ENCODE measurements at regions not wholly inside any gene's neighbourhood (a gene's known extent, or its start where the extent isn't known, plus 50 kb on each side); places are given as distances from the start of the nearest gene placed in this dataset.

DNA sequence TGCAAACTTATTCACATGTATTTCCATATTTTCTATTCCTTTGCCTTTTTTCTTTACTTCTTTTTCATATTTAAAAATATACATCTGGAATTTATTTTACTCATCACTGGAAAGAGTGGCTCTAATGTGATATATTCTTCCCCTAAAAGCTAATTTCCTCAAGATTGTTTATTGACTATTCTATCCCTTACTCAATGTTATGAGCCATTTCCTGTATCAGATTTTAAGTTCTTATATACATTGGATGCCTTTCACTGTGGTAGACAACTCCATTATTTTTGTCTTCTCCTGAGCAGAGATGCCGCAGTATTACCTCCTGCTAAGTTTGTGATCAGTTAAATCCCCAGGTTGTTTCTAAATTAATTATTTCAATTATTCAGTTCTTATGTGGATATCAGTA lies 418.4 kb upstream of the JAG1 start:
- DNase-seq (ENCODE audit: low spot score) (no peak), ATAC-seq (no peak)
- Histone ChIP-seq H2AFZ (no peak overlapping the region), H3F3A (replicated peaks; ENCODE audit: low read depth) (no peaks in the 10 kb centered on the region), H3K4me2 (no peak overlapping the region), H3K4me1 (ENCODE audit: insufficient read depth) (no peaks in the 10 kb centered on the region), H3K27ac (ENCODE audit: low read depth) (no peak overlapping the region), H4K20me1 (replicated peaks; ENCODE audit: insufficient read depth) (no peaks in the 10 kb centered on the region), H3K4me3 (no peak overlapping the region), H3K9me2 (ENCODE audit: insufficient read depth) (no peaks in the 10 kb centered on the region), H3K36me3 (ENCODE audit: insufficient read depth) (no peaks in the 10 kb centered on the region), H3K27me3 (ENCODE audit: insufficient read depth) (no peaks in the 10 kb centered on the region), H3K79me2 (replicated peaks; ENCODE audit: insufficient read depth) (no peaks in the 10 kb centered on the region)
- no peak for TF ChIP-seq NANOG (IDR thresholded peaks at IDR 0.05; ENCODE audit: borderline replicate concordance)
- TF ChIP-seq EZH2 (IDR thresholded peaks at IDR 0.05; ENCODE audit: low read depth, unreplicated experiment) = no peak
- TF ChIP-seq, protein P1, sequence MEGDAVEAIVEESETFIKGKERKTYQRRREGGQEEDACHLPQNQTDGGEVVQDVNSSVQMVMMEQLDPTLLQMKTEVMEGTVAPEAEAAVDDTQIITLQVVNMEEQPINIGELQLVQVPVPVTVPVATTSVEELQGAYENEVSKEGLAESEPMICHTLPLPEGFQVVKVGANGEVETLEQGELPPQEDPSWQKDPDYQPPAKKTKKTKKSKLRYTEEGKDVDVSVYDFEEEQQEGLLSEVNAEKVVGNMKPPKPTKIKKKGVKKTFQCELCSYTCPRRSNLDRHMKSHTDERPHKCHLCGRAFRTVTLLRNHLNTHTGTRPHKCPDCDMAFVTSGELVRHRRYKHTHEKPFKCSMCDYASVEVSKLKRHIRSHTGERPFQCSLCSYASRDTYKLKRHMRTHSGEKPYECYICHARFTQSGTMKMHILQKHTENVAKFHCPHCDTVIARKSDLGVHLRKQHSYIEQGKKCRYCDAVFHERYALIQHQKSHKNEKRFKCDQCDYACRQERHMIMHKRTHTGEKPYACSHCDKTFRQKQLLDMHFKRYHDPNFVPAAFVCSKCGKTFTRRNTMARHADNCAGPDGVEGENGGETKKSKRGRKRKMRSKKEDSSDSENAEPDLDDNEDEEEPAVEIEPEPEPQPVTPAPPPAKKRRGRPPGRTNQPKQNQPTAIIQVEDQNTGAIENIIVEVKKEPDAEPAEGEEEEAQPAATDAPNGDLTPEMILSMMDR (conservative IDR thresholded peaks at IDR 0.05; ENCODE audit: low read depth in 2 of 2) = no peak
- TF ChIP-seq ZNF331 (CRISPR knock-in tag; IDR thresholded peaks at IDR 0.05; ENCODE audit: low read depth) = no peak
- TF ChIP-seq EZH2phosphoT487 (IDR thresholded peaks at IDR 0.05; ENCODE audit: unreplicated experiment) = no peak
- TF ChIP-seq POLR2AphosphoS5 (IDR thresholded peaks at IDR 0.05; ENCODE audit: low read depth) = no peak
- TF ChIP-seq CREB1 (CRISPR knock-in tag; IDR thresholded peaks at IDR 0.05; ENCODE audit: low read depth) = no peak
- TF ChIP-seq STAT1 (IDR thresholded peaks at IDR 0.05; ENCODE audit: unreplicated experiment) = no peak
- H3K4me1 Mint-ChIP-seq = peaks cover 6% of the 10 kb centered on the region
- H3K27ac Mint-ChIP-seq = no peak overlapping the region
- no peaks in the 10 kb centered on the region for H3K27me3 Mint-ChIP-seq (ENCODE audit: insufficient read depth, low read depth, poor library complexity)
- H3K9me3 Mint-ChIP-seq = no peaks in the 10 kb centered on the region
- 0 out of 3 replicates have a peak, but pooled peaks cover 2% of the 10 kb centered on the region for H3K36me3 Mint-ChIP-seq (ENCODE audit: low read depth)
- no peak overlapping the region for H3K4me3 Mint-ChIP-seq

DNA sequence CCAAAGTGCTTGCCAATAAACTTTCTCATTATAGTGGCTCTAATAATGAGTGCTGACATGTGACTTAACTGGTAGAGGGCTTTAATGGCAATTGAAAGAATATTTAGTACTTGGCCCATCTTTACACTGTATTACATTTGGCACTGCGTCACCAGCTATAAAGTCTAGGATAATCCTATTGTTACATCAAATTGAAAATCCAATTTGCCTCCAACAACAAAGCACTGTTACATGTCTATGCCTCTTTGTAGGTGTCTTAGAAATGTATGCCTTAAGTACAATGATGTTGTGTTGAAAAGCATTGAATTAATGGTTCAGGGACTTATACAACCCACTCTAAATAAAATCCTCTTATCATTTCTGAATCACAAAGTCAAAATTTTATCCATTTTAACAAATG lies 420.4 kb upstream of the JAG1 start:
- TF ChIP-seq STAT1 (IDR thresholded peaks at IDR 0.05; ENCODE audit: unreplicated experiment) = no peak
- no peak for TF ChIP-seq NANOG (IDR thresholded peaks at IDR 0.05; ENCODE audit: borderline replicate concordance)
- no peak for TF ChIP-seq JUNB (IDR thresholded peaks at IDR 0.05; ENCODE audit: unreplicated experiment)
- TF ChIP-seq EZH2phosphoT487 (IDR thresholded peaks at IDR 0.05; ENCODE audit: unreplicated experiment) = no peak
- TF ChIP-seq, protein P1 (conservative IDR thresholded peaks at IDR 0.05; ENCODE audit: low read depth in 2 of 2) = no peak
- no peak for TF ChIP-seq ZNF114 (CRISPR knock-in tag; IDR thresholded peaks at IDR 0.05)
- no peak for TF ChIP-seq ZNF331 (CRISPR knock-in tag; IDR thresholded peaks at IDR 0.05; ENCODE audit: low read depth)
- TF ChIP-seq POLR2AphosphoS5 (IDR thresholded peaks at IDR 0.05; ENCODE audit: low read depth) = no peak
- TF ChIP-seq, protein P2, sequence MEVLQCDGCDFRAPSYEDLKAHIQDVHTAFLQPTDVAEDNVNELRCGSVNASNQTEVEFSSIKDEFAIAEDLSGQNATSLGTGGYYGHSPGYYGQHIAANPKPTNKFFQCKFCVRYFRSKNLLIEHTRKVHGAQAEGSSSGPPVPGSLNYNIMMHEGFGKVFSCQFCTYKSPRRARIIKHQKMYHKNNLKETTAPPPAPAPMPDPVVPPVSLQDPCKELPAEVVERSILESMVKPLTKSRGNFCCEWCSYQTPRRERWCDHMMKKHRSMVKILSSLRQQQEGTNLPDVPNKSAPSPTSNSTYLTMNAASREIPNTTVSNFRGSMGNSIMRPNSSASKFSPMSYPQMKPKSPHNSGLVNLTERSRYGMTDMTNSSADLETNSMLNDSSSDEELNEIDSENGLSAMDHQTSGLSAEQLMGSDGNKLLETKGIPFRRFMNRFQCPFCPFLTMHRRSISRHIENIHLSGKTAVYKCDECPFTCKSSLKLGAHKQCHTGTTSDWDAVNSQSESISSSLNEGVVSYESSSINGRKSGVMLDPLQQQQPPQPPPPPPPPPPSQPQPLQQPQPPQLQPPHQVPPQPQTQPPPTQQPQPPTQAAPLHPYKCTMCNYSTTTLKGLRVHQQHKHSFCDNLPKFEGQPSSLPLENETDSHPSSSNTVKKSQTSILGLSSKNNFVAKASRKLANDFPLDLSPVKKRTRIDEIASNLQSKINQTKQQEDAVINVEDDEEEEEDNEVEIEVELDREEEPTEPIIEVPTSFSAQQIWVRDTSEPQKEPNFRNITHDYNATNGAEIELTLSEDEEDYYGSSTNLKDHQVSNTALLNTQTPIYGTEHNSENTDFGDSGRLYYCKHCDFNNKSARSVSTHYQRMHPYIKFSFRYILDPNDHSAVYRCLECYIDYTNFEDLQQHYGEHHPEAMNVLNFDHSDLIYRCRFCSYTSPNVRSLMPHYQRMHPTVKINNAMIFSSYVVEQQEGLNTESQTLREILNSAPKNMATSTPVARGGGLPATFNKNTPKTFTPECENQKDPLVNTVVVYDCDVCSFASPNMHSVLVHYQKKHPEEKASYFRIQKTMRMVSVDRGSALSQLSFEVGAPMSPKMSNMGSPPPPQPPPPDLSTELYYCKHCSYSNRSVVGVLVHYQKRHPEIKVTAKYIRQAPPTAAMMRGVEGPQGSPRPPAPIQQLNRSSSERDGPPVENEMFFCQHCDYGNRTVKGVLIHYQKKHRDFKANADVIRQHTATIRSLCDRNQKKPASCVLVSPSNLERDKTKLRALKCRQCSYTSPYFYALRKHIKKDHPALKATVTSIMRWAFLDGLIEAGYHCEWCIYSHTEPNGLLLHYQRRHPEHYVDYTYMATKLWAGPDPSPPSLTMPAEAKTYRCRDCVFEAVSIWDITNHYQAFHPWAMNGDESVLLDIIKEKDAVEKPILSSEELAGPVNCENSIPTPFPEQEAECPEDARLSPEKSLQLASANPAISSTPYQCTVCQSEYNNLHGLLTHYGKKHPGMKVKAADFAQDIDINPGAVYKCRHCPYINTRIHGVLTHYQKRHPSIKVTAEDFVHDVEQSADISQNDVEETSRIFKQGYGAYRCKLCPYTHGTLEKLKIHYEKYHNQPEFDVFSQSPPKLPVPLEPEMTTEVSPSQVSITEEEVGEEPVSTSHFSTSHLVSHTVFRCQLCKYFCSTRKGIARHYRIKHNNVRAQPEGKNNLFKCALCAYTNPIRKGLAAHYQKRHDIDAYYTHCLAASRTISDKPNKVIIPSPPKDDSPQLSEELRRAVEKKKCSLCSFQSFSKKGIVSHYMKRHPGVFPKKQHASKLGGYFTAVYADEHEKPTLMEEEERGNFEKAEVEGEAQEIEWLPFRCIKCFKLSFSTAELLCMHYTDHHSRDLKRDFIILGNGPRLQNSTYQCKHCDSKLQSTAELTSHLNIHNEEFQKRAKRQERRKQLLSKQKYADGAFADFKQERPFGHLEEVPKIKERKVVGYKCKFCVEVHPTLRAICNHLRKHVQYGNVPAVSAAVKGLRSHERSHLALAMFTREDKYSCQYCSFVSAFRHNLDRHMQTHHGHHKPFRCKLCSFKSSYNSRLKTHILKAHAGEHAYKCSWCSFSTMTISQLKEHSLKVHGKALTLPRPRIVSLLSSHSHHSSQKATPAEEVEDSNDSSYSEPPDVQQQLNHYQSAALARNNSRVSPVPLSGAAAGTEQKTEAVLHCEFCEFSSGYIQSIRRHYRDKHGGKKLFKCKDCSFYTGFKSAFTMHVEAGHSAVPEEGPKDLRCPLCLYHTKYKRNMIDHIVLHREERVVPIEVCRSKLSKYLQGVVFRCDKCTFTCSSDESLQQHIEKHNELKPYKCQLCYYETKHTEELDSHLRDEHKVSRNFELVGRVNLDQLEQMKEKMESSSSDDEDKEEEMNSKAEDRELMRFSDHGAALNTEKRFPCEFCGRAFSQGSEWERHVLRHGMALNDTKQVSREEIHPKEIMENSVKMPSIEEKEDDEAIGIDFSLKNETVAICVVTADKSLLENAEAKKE (CRISPR knock-in tag; IDR thresholded peaks at IDR 0.05) = no peak

More for the DNA sequence above, 420.4 kb upstream of the JAG1 start:
- no peak for ATAC-seq
- Histone ChIP-seq H3K4me2 (no peak overlapping the region), H3K9me2 (ENCODE audit: insufficient read depth) (no peaks in the 10 kb centered on the region), H4K20me1 (replicated peaks; ENCODE audit: insufficient read depth) (no peaks in the 10 kb centered on the region), H3K36me3 (ENCODE audit: insufficient read depth) (no peaks in the 10 kb centered on the region), H3K27ac (ENCODE audit: low read depth) (no peak overlapping the region), H2AFZ (no peak overlapping the region), H3K79me2 (replicated peaks; ENCODE audit: insufficient read depth) (no peaks in the 10 kb centered on the region), H3K4me1 (ENCODE audit: insufficient read depth) (no peaks in the 10 kb centered on the region), H3K27me3 (ENCODE audit: insufficient read depth) (no peaks in the 10 kb centered on the region), H3K4me3 (no peak overlapping the region), H3F3A (replicated peaks; ENCODE audit: low read depth) (no peaks in the 10 kb centered on the region)
- H3K36me3 Mint-ChIP-seq (ENCODE audit: low read depth) = no peaks in the 10 kb centered on the region
- peaks cover 6% of the 10 kb centered on the region for H3K4me1 Mint-ChIP-seq
- DNase-seq (ENCODE audit: low spot score) = no peak
- no peak overlapping the region for H3K4me3 Mint-ChIP-seq
- H3K27me3 Mint-ChIP-seq (ENCODE audit: insufficient read depth, low read depth, poor library complexity) = no peaks in the 10 kb centered on the region
- H3K9me3 Mint-ChIP-seq = no peaks in the 10 kb centered on the region
- no peak overlapping the region for H3K27ac Mint-ChIP-seq

Measured in GM23338 (cell line).